Loucy (cell line): ENCODE measurements at regions not wholly inside any gene's neighbourhood (a gene's known extent, or its start where the extent isn't known, plus 50 kb on each side); places are given as distances from the start of the nearest gene placed in this dataset.

Experiments
- H2AFZ ChIP-seq: fragments of 200-600 bp; sonication (generic); 2 replicates; pipeline ENCODE4 v1.6.0; 2016; ENCODE audit warnings: antibody characterized with exemption, mild to moderate bottlenecking, low read length, moderate library complexity
- H3F3A ChIP-seq: fragments of 200-600 bp; 2 replicates; pipeline ENCODE4 v1.6.0; 2016; ENCODE audit warnings: antibody characterized with exemption, low read depth, mild to moderate bottlenecking
- H3K27me3 ChIP-seq: fragments of 200-600 bp; sonication (generic); 2 replicates; pipeline ENCODE4 v1.6.1; 2014; ENCODE audit warnings: low read length, mild to moderate bottlenecking; ENCODE audit not compliant: insufficient read depth, poor library complexity, severe bottlenecking
- H3K36me3 ChIP-seq: fragments of 200-600 bp; sonication (generic); 2 replicates; pipeline ENCODE4 v1.6.1; 2016; ENCODE audit warnings: low read length; ENCODE audit not compliant: insufficient read depth
- H3K4me1 ChIP-seq: fragments of 200-600 bp; sonication (generic); 2 replicates; pipeline ENCODE4 v1.5.1; 2014; ENCODE audit warnings: low read length, mild to moderate bottlenecking; ENCODE audit not compliant: insufficient read depth, poor library complexity, severe bottlenecking
- H3K4me2 ChIP-seq: fragments of 200-600 bp; sonication (generic); 2 replicates; pipeline ENCODE4 v1.6.0; 2014; ENCODE audit warnings: antibody characterized with exemption, low read length, low read depth, mild to moderate bottlenecking; ENCODE audit not compliant: poor library complexity, severe bottlenecking
- H3K4me3 ChIP-seq: fragments of 200-600 bp; sonication (generic); 2 replicates; pipeline ENCODE4 v1.5.1; 2014; ENCODE audit warnings: low read length, mild to moderate bottlenecking, mixed read lengths; ENCODE audit not compliant: poor library complexity, severe bottlenecking
- H3K79me2 ChIP-seq: fragments of 200-600 bp; sonication (generic); 2 replicates; pipeline ENCODE4 v1.6.1; 2014; ENCODE audit warnings: low read length; ENCODE audit not compliant: insufficient read depth
- H3K9ac ChIP-seq: fragments of 200-600 bp; sonication (generic); 2 replicates; pipeline ENCODE4 v1.6.0; 2014; ENCODE audit warnings: mild to moderate bottlenecking, low read depth, low read length, moderate library complexity; ENCODE audit not compliant: poor library complexity, severe bottlenecking
- H3K9me2 ChIP-seq: fragments of 200-600 bp; sonication (generic); replicated peaks from 2 replicates; pipeline ENCODE4 v1.6.1; 2016; ENCODE audit warnings: low read depth, low read length, mixed read lengths
- H3K9me3 ChIP-seq: fragments of 200-600 bp; sonication (generic); 2 replicates; pipeline ENCODE4 v1.6.1; 2014; ENCODE audit warnings: mild to moderate bottlenecking, antibody characterized with exemption, low read length, low read depth; ENCODE audit not compliant: insufficient read depth
- H4K20me1 ChIP-seq: fragments of 200-600 bp; sonication (generic); 2 replicates; pipeline ENCODE4 v1.6.0; 2014; ENCODE audit warnings: antibody characterized with exemption, low read length, mild to moderate bottlenecking; ENCODE audit not compliant: insufficient read depth, poor library complexity, severe bottlenecking
- CTCF ChIP-seq: fragments of 200-600 bp; sonication (generic); conservative IDR thresholded peaks from 2 replicates; pipeline ENCODE4 v1.5.1; 2014; ENCODE audit warnings: mild to moderate bottlenecking, antibody characterized with exemption, low read length
- EZH2phosphoT487 ChIP-seq: fragments of 200-600 bp; IDR thresholded peaks from 2 replicates; pipeline ENCODE4 v1.6.1; 2018; ENCODE audit warnings: antibody characterized with exemption, mild to moderate bottlenecking, moderate library complexity, borderline replicate concordance

DNA sequence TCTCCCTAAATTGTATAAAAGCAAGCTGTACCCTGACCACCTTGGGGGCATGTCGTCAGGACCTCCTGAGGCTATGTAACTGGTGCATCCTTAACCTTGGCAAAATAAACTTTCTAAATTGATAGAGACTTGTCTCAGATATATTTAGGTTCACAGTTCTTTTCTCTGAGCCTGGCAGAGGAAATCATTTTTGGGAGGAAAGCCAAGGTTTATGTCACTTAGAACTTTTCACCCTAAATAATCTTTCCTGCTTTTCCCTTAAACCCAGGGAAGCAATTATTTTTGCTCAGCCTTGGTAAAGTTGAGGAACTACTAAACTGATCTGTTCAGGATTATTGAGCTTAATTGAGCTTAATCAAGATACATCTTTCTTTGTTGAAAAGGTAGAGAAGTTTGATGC is 608.9 kb downstream of the PDCD6IP start:
- no peaks in the 10 kb centered on the region for H3K27me3 ChIP-seq
- TF ChIP-seq EZH2phosphoT487 (no peak), CTCF (no peak)

GRCh38 chr3:34408088-34408487 is 609.7 kb downstream of the PDCD6IP start:
- Histone ChIP-seq H4K20me1 (no peaks in the 10 kb centered on the region), H3K4me1 (no peaks in the 10 kb centered on the region), H3K9me3 (no peaks in the 10 kb centered on the region), H3K36me3 (no peaks in the 10 kb centered on the region), H3K9me2 (no peaks in the 10 kb centered on the region), H3K9ac (no peak overlapping the region), H2AFZ (no peak overlapping the region), H3K79me2 (no peaks in the 10 kb centered on the region), H3K4me2 (no peak overlapping the region), H3K4me3 (no peak overlapping the region), H3K27me3 (no peaks in the 10 kb centered on the region), H3F3A (no peaks in the 10 kb centered on the region)
- TF ChIP-seq EZH2phosphoT487 (no peak), CTCF (no peak)

More for the DNA sequence above, 608.9 kb downstream of the PDCD6IP start:
- no peaks in the 10 kb centered on the region for H3K4me1 ChIP-seq
- no peaks in the 10 kb centered on the region for H3K9me2 ChIP-seq
- no peak overlapping the region for H2AFZ ChIP-seq
- H4K20me1 ChIP-seq: no peaks in the 10 kb centered on the region
- H3F3A ChIP-seq: no peaks in the 10 kb centered on the region
- H3K9me3 ChIP-seq: no peaks in the 10 kb centered on the region
- H3K4me2 ChIP-seq: no peak overlapping the region
- no peak overlapping the region for H3K4me3 ChIP-seq
- H3K36me3 ChIP-seq: no peaks in the 10 kb centered on the region
- H3K9ac ChIP-seq: no peak overlapping the region
- no peaks in the 10 kb centered on the region for H3K79me2 ChIP-seq

DNA sequence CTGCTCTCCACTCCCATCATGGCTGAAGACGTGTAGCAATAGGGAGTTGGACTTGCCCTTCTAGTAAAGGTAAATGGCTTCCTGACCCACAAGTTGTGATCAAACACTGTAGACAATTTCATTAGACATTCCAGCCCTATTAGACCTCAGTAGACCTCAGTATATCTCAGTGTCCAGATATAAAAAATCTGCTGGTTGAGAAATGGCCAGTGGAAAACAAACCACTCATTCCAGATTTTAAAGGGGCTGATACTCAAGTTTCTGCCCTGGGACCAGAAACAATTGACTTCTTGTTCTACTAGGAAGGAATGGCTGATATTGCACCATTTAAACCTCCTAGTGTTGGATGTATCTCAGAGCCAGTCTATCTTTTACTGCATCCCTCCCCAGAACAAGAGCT is 613.2 kb downstream of the PDCD6IP start:
- H3K27me3 ChIP-seq: no peaks in the 10 kb centered on the region
- no peaks in the 10 kb centered on the region for H3K79me2 ChIP-seq
- H3K9ac ChIP-seq: no peak overlapping the region
- no peaks in the 10 kb centered on the region for H4K20me1 ChIP-seq
- H3K4me1 ChIP-seq: no peaks in the 10 kb centered on the region
- H3K4me3 ChIP-seq: no peak overlapping the region
- H3K9me2 ChIP-seq: no peaks in the 10 kb centered on the region
- no peak overlapping the region for H2AFZ ChIP-seq
- TF ChIP-seq EZH2phosphoT487 (no peak), CTCF (no peak)
- no peaks in the 10 kb centered on the region for H3K9me3 ChIP-seq
- H3K4me2 ChIP-seq: no peak overlapping the region
- H3K36me3 ChIP-seq: no peaks in the 10 kb centered on the region
- H3F3A ChIP-seq: no peaks in the 10 kb centered on the region
